ENCODE measurements at regions not wholly inside any gene's neighbourhood (a gene's known extent, or its start where the extent isn't known, plus 50 kb on each side); places are given as distances from the start of the nearest gene placed in this dataset.
A peak's percentile ranks its signal among the peaks of the same experiment; 100 is the strongest.

DNA sequence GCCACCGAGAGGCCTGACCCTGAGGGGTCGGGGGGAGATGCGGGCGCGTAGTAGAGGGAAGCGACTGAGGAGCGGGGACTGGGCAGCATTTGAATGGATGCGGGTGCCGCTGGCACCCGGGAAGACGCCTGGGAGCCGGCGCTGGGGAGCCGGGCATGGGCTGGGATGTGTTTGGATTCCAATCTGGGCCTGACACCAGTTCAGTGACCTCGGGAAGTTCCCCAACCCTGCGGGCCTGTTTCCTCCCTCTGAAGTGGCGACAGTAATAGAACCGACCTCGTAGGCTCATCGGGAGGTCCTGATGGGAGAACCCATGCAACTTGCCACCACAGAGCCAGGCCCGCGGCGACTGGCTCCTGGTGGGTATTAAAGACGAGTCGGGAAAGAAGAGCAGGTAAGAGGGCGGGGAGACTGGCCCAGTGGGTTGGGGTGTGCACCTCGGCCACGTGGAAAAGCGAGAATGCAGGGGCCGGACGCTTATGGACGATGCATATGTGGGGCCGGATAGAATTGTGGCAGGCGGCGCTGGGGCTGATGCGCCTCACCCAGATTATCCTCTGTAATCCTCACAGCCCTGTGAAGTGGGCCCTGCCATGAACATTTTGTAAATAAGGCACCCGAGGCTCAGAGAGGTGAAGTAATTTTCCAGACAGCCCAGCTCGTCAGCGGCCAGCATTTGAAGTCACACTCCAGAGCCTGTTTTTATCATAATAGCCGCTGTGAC lies 105.8 kb downstream of the SLC16A1 start:
- Histone ChIP-seq H4K20me1 (ENCODE audit: insufficient read depth, low read length) (no peaks in the 10 kb centered on the region), H3K79me2 (ENCODE audit: low read length) (no peaks in the 10 kb centered on the region), H3K9ac (ENCODE audit: low read length) (no peak overlapping the region)

DNA sequence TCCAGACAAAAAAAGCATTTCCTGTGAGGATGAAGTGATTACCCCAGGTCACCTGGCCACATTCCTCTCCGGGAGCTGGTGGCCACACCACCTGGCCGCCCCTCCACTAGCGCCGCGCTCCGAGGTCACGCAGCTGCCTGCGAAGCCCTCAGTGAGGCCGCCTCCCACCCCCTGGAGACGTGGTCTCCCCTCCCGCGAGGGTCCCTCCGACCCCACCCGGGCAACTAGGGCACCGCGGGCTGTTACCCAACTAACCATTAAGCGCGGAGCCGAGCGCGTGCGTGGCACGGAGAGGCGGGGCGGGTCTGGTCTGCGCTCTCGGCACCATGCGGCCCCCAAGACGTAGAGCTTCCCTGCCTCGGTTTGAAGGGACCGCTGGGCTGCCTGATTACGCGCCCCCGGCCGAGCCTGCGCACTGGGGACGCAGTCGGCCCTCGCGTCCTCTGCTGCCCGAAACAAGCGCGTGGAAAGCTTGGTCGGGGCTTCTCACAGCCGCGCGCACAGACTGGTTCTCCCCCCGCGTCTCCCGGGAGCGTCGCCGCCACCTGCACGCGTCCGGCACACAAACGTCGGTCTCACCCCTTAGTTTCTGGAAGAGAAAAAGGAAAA lies 106.5 kb downstream of the SLC16A1 start:
- no peak overlapping the region for H3K27ac ChIP-seq (ENCODE audit: low read length)
- peak overlapping the region; percentile 62 for H3K4me3 ChIP-seq (ENCODE audit: low read length)
- no peaks in the 10 kb centered on the region for H3K4me1 ChIP-seq (ENCODE audit: low read length)
- no peaks in the 10 kb centered on the region for H3K79me2 ChIP-seq (ENCODE audit: low read length)
- no peaks in the 10 kb centered on the region for H4K20me1 ChIP-seq (ENCODE audit: insufficient read depth, low read length)
- no peaks in the 10 kb centered on the region for H3K36me3 ChIP-seq (replicated peaks; ENCODE audit: low read depth, low read length)
- TF ChIP-seq, protein P1, sequence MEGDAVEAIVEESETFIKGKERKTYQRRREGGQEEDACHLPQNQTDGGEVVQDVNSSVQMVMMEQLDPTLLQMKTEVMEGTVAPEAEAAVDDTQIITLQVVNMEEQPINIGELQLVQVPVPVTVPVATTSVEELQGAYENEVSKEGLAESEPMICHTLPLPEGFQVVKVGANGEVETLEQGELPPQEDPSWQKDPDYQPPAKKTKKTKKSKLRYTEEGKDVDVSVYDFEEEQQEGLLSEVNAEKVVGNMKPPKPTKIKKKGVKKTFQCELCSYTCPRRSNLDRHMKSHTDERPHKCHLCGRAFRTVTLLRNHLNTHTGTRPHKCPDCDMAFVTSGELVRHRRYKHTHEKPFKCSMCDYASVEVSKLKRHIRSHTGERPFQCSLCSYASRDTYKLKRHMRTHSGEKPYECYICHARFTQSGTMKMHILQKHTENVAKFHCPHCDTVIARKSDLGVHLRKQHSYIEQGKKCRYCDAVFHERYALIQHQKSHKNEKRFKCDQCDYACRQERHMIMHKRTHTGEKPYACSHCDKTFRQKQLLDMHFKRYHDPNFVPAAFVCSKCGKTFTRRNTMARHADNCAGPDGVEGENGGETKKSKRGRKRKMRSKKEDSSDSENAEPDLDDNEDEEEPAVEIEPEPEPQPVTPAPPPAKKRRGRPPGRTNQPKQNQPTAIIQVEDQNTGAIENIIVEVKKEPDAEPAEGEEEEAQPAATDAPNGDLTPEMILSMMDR (IDR thresholded peaks at IDR 0.05; ENCODE audit: low read depth, low read length) = no peak
- TF ChIP-seq EZH2phosphoT487 (IDR thresholded peaks at IDR 0.05; ENCODE audit: low read depth) = no peak
- H3K4me2 ChIP-seq (ENCODE audit: low read length) = peak overlapping the region; percentile 52
- H3K9me3 ChIP-seq (ENCODE audit: insufficient read depth, low read length) = no peaks in the 10 kb centered on the region
- H3K27me3 ChIP-seq (ENCODE audit: low read depth, low read length) = no peaks in the 10 kb centered on the region
- 0 out of 2 replicates have a peak overlapping the region, but pooled peaks have one; percentile 30 for H2AFZ ChIP-seq (ENCODE audit: low read depth, low read length)
- H3K9ac ChIP-seq (ENCODE audit: low read length) = no peak overlapping the region

More for the DNA sequence above, 105.8 kb downstream of the SLC16A1 start:
- Histone ChIP-seq H3K4me1 (ENCODE audit: low read length) (peaks cover 3% of the 10 kb centered on the region), H3K36me3 (replicated peaks; ENCODE audit: low read depth, low read length) (no peaks in the 10 kb centered on the region), H3K4me2 (ENCODE audit: low read length) (peak overlapping the region; percentile 52; the same call in 1 of the 2 replicates), H3K27me3 (ENCODE audit: low read depth, low read length) (no peaks in the 10 kb centered on the region), H3K27ac (ENCODE audit: low read length) (no peak overlapping the region), H3K4me3 (ENCODE audit: low read length) (peak overlapping the region; percentile 62; the same call in 1 of the 2 replicates), H3K9me3 (ENCODE audit: insufficient read depth, low read length) (no peaks in the 10 kb centered on the region), H2AFZ (ENCODE audit: low read depth, low read length) (no peak overlapping the region)
- TF ChIP-seq, protein P1 (IDR thresholded peaks at IDR 0.05; ENCODE audit: low read depth, low read length) = no peak
- TF ChIP-seq EZH2phosphoT487 (IDR thresholded peaks at IDR 0.05; ENCODE audit: low read depth) = no peak

DNA sequence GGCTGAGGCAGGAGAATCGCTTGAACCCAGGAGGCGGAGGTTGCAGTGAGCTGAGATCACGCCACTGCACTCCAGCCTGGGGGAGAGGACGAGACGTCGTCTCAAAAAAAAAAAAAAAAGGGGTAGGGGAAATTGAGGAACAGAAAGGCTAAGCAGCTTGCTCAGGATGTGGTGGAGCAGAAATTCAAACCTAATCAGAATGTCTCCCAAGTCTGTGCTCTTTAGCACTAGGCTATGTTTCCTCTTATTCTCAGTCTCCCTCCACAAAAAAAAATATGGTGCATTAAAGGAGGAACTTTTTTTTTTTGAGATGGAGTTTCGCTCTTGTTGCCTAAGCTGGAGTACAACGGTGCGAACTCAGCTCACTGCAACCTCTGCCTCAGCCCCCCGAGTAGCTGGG lies 114.2 kb downstream of the SLC16A1 start:
- H3K36me3 ChIP-seq (replicated peaks; ENCODE audit: low read depth, low read length) = no peaks in the 10 kb centered on the region
- peak overlapping the region; percentile 45; the same call in 1 of the 2 replicates for H3K27ac ChIP-seq (ENCODE audit: low read length)
- H3K9ac ChIP-seq (ENCODE audit: low read length) = no peak overlapping the region
- peaks cover 37% of the 10 kb centered on the region for H3K4me1 ChIP-seq (ENCODE audit: low read length)
- H2AFZ ChIP-seq (ENCODE audit: low read depth, low read length) = no peak overlapping the region
- no peaks in the 10 kb centered on the region for H4K20me1 ChIP-seq (ENCODE audit: insufficient read depth, low read length)
- no peaks in the 10 kb centered on the region for H3K79me2 ChIP-seq (ENCODE audit: low read length)
- peak overlapping the region; percentile 87 for H3K4me2 ChIP-seq (ENCODE audit: low read length)
- no peaks in the 10 kb centered on the region; the same call in 1 of the 2 replicates for H3K9me3 ChIP-seq (ENCODE audit: insufficient read depth, low read length)
- 0 out of 2 replicates have a peak, but pooled peaks cover 6% of the 10 kb centered on the region for H3K27me3 ChIP-seq (ENCODE audit: low read depth, low read length)
- TF ChIP-seq EZH2phosphoT487 (IDR thresholded peaks at IDR 0.05; ENCODE audit: low read depth) = no peak
- TF ChIP-seq, protein P1 (IDR thresholded peaks at IDR 0.05; ENCODE audit: low read depth, low read length) = no peak
- H3K4me3 ChIP-seq (ENCODE audit: low read length) = peak overlapping the region; percentile 46; the same call in 1 of the 2 replicates

Data from OCI-LY3 (cell line).